SH-SY5Y (cell line): ENCODE measurements at regions not wholly inside any gene's neighbourhood (a gene's known extent, or its start where the extent isn't known, plus 50 kb on each side); places are given as distances from the start of the nearest gene placed in this dataset.

ENCODE experiments used
- GATA2 ChIP-seq: IDR thresholded peaks from 2 replicates; pipeline ENCODE4 v1.6.1; 2011; ENCODE audit warnings: mild to moderate bottlenecking, low read depth, low read length
- GATA3 ChIP-seq: IDR thresholded peaks from 2 replicates; pipeline ENCODE4 v1.6.1; 2011; ENCODE audit warnings: low read depth, mild to moderate bottlenecking, low read length, moderate library complexity

- peak; percentile 65; the same call in 1 of the 2 replicates for TF ChIP-seq GATA2
- TF ChIP-seq GATA3: no peak
These were observed 64.7 kb upstream of the HAAO start for GRCh38 chr2:42856891-42857632.
